ENCODE measurements at regions not wholly inside any gene's neighbourhood (a gene's known extent, or its start where the extent isn't known, plus 50 kb on each side); places are given as distances from the start of the nearest gene placed in this dataset.

DNA sequence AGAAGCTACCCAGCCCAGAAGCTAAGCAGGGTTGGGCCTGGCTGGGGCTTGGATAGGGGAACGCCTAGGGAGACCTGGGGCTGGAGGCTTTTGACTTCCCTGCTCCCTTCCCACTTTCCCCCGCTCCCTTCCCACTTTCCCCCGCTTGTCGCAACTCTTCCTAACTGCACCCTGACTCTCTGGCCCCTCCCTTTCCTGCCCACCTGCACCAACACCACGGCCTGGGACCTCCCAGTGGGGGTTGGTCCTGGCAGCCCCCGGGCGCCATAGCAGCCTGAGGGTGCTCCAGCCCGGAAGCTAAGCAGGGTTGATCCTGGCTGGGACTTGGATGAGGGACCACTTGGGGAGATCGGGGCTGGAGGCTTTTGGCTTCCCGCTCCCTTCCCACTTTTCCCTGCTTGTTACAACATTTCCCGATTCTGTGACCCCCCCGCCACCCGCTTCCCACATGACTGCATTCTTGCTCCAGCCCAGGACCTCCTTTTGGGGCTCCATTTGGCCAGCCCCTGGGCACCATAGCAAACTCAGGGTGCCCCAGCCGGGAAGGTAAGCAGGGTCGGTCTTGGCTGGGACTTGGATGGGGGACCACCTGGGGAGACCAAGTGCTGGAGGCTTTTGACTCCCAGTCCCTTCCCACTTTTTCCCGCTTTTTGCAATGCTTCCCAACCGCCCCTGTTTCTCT is 2287.0 kb downstream of the TP53TG3F start:
- TF ChIP-seq, protein P1, sequence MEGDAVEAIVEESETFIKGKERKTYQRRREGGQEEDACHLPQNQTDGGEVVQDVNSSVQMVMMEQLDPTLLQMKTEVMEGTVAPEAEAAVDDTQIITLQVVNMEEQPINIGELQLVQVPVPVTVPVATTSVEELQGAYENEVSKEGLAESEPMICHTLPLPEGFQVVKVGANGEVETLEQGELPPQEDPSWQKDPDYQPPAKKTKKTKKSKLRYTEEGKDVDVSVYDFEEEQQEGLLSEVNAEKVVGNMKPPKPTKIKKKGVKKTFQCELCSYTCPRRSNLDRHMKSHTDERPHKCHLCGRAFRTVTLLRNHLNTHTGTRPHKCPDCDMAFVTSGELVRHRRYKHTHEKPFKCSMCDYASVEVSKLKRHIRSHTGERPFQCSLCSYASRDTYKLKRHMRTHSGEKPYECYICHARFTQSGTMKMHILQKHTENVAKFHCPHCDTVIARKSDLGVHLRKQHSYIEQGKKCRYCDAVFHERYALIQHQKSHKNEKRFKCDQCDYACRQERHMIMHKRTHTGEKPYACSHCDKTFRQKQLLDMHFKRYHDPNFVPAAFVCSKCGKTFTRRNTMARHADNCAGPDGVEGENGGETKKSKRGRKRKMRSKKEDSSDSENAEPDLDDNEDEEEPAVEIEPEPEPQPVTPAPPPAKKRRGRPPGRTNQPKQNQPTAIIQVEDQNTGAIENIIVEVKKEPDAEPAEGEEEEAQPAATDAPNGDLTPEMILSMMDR (optimal IDR thresholded peaks at IDR 0.05 in 1 of 3, IDR thresholded peaks at IDR 0.05 in 1 of 3, conservative IDR thresholded peaks at IDR 0.05 in 1 of 3; ENCODE audit: extremely low read depth in 1 of 3, insufficient read depth in 2 of 3, low read length in 3 of 3), result no peak
- no peak for TF ChIP-seq EZH2 (IDR thresholded peaks at IDR 0.05; ENCODE audit: low read length)

Data from keratinocyte (primary cell).